Liver (tissue), 3 donors: ENCODE measurements at regions not wholly inside any gene's neighbourhood (a gene's known extent, or its start where the extent isn't known, plus 50 kb on each side); places are given as distances from the start of the nearest gene placed in this dataset.

Experiments
- CTCF ChIP-seq: fragments of 150-350 bp; IDR thresholded peaks from 2 replicates; pipeline ENCODE4 v1.5.1; 2017; ENCODE audit warnings: improper control_type of control experiment, low read depth, low read length; ENCODE audit not compliant: missing input control
- HNF4G ChIP-seq: IDR thresholded peaks from 2 replicates; pipeline ENCODE4 v1.6.1; 2016; ENCODE audit warnings: antibody characterized with exemption
- TF ChIP-seq, protein P1 (sequence below): IDR thresholded peaks from 2 replicates; pipeline ENCODE4 v1.6.1; 2016; ENCODE audit warnings: antibody characterized with exemption, mild to moderate bottlenecking
- donor health status: healthy.
- donor health status: healthy.

DNA sequence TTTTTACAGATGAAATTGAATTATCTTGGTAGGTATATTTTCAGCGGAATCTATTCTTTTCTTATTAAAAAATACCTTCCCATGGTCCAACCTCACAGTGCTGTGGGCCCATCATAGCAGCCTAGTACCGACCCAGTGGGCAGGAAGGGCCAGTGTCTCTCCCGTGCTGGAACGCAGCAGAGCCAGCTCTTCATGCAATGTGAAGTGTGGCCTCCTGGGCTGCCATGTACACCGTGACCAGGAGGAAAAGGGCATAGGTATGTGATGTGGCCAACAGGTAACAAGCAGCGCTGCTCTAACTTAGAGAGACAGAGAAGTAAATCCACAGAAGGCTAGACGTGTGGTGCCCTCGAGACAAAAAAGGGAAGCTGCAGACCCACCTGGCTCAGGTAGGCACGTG, 221.1 kb upstream of the SALL3 start:
- TF ChIP-seq, protein P1, sequence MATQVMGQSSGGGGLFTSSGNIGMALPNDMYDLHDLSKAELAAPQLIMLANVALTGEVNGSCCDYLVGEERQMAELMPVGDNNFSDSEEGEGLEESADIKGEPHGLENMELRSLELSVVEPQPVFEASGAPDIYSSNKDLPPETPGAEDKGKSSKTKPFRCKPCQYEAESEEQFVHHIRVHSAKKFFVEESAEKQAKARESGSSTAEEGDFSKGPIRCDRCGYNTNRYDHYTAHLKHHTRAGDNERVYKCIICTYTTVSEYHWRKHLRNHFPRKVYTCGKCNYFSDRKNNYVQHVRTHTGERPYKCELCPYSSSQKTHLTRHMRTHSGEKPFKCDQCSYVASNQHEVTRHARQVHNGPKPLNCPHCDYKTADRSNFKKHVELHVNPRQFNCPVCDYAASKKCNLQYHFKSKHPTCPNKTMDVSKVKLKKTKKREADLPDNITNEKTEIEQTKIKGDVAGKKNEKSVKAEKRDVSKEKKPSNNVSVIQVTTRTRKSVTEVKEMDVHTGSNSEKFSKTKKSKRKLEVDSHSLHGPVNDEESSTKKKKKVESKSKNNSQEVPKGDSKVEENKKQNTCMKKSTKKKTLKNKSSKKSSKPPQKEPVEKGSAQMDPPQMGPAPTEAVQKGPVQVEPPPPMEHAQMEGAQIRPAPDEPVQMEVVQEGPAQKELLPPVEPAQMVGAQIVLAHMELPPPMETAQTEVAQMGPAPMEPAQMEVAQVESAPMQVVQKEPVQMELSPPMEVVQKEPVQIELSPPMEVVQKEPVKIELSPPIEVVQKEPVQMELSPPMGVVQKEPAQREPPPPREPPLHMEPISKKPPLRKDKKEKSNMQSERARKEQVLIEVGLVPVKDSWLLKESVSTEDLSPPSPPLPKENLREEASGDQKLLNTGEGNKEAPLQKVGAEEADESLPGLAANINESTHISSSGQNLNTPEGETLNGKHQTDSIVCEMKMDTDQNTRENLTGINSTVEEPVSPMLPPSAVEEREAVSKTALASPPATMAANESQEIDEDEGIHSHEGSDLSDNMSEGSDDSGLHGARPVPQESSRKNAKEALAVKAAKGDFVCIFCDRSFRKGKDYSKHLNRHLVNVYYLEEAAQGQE, result no peak
- TF ChIP-seq HNF4G (no peak), CTCF (no peak)
